HG02852 (cell line): ENCODE measurements at regions not wholly inside any gene's neighbourhood (a gene's known extent, or its start where the extent isn't known, plus 50 kb on each side); places are given as distances from the start of the nearest gene placed in this dataset.
"Not testable (repeated sequence)": the region's sequence is repeated elsewhere in the genome, so short reads cannot be mapped to it uniquely, and the experiment has no call there.

Source experiments
- ATAC-seq: cut with Tn5 transposase; IDR thresholded peaks from one replicate; pipeline ENCODE4 v1.9.1; 2021; ENCODE audit warnings: mild to moderate bottlenecking, moderate library complexity; ENCODE audit not compliant: unreplicated experiment

GRCh38 chr6:145074805-145075204 lies 660.5 kb downstream of the EPM2A start:
- ATAC-seq: no peak

- ATAC-seq: no peak
These were observed 659.9 kb downstream of the EPM2A start for GRCh38 chr6:145075425-145075824.

GRCh38 chr6:145076115-145076841 lies 659.0 kb downstream of the EPM2A start:
- ATAC-seq: no peak

- no peak for ATAC-seq
These were observed 657.9 kb downstream of the EPM2A start for GRCh38 chr6:145077382-145077781.

- ATAC-seq: no peak
These were observed 654.7 kb downstream of the EPM2A start for GRCh38 chr6:145080651-145081050.

- no peak for ATAC-seq
These were observed 653.6 kb downstream of the EPM2A start for GRCh38 chr6:145081677-145082076.

- no peak for ATAC-seq
These were observed 653.0 kb downstream of the EPM2A start for GRCh38 chr6:145082359-145082758.

- ATAC-seq: no peak
These were observed 649.1 kb downstream of the EPM2A start for GRCh38 chr6:145086197-145086596.

- peak; percentile 69 for ATAC-seq
These were observed 648.3 kb downstream of the EPM2A start for GRCh38 chr6:145087034-145087433.

- no peak for ATAC-seq
These were observed 644.3 kb downstream of the EPM2A start for GRCh38 chr6:145090801-145091585.

GRCh38 chr6:145091586-145092142 lies 643.7 kb downstream of the EPM2A start:
- no peak for ATAC-seq

- ATAC-seq: no peak
These were observed 642.8 kb downstream of the EPM2A start for GRCh38 chr6:145092554-145092953.

- no peak for ATAC-seq
These were observed 642.1 kb downstream of the EPM2A start for GRCh38 chr6:145093226-145093625.

GRCh38 chr6:145096846-145097245 lies 638.5 kb downstream of the EPM2A start:
- ATAC-seq: no peak

- not testable (repeated sequence) for ATAC-seq
These were observed 637.2 kb downstream of the EPM2A start for GRCh38 chr6:145098127-145098526.

GRCh38 chr6:145099713-145100112 lies 635.6 kb downstream of the EPM2A start:
- no peak for ATAC-seq

- no peak for ATAC-seq
These were observed 625.2 kb downstream of the EPM2A start for GRCh38 chr6:145110109-145110508.

- ATAC-seq: not testable (repeated sequence)
These were observed 623.9 kb downstream of the EPM2A start for GRCh38 chr6:145111407-145111806.

- no peak for ATAC-seq
These were observed 622.6 kb downstream of the EPM2A start for GRCh38 chr6:145112711-145113148.

- ATAC-seq: no peak
These were observed 619.7 kb downstream of the EPM2A start for GRCh38 chr6:145115638-145116037.

- no peak for ATAC-seq
These were observed 618.6 kb downstream of the EPM2A start for GRCh38 chr6:145116591-145117178.
